RKO (cell line): ENCODE measurements at regions not wholly inside any gene's neighbourhood (a gene's known extent, or its start where the extent isn't known, plus 50 kb on each side); places are given as distances from the start of the nearest gene placed in this dataset.
"Not testable (repeated sequence)": the region's sequence is repeated elsewhere in the genome, so short reads cannot be mapped to it uniquely, and the experiment has no call there.

Source experiments
- DNase-seq: peaks from one replicate; pipeline ENCODE4 v3.0.0-alpha.2; 2016; ENCODE audit warnings: low spot score

DNA sequence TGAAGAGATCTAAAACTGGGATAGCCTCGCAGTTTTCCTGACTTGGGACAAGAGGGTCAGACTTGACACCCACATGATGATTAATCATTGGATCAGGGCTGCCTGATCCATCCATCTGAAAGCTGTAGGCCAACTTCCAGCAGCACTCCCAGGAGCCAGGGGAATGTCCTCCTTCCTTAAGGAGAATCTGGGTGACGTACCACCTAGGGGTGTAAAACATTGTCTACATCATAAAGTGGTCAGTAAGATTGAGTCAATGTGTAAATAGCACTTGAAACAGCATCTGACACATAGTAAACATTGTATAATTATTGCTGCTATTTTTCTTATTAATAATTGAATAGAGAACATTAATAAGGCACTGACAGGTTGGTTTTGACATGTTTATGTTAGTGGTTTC, 392.8 kb downstream of the JRKL start:
- no peak for DNase-seq

GRCh38 chr11:96783311-96783710, 393.5 kb downstream of the JRKL start:
- no peak for DNase-seq

- DNase-seq, result no peak
Observed at GRCh38 chr11:96785073-96785472, 395.3 kb downstream of the JRKL start.

DNA sequence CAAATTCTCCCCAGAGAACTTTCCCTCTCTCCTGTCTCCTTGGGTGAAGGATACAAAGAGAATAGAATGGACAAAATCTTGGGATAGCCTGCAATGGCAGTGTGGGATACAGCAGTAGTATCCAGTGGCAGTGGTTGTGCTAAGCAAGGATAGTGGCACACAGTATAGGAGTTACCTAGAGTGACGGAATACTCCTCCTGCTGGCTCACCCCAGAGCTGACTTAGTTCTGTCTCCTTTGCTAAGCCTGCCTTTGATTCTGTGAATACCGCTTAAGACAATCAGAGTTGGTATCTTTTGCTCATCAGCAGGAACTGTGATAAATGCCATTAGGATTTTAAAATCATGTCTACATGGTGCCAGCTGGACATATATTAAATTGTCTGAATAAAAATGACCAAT, 404.3 kb downstream of the JRKL start:
- no peak for DNase-seq

- no peak for DNase-seq
Observed at GRCh38 chr11:96798445-96798844, 408.6 kb downstream of the JRKL start.

DNA sequence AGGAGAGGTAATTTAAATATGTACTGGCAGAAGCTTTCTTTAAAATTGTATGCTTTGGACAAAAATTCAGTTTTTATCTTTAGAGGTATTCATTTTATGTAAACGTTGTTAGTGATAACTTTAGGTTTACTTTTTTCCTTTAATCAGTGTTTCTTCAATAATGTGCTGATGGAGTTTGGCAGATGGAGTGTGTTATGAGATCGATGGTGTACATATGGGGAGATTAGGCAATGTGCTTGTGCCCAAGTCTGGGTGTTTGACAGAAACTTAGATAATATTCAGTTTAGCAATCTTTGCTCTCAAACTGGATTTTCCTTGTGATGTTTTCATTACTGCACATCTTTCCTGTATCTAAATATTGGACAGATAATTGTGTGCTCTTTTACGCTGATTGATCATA, 425.4 kb downstream of the JRKL start:
- DNase-seq, result no peak

- DNase-seq, result peak; percentile 15
Observed at GRCh38 chr11:96817482-96818399, 427.9 kb downstream of the JRKL start.

DNA sequence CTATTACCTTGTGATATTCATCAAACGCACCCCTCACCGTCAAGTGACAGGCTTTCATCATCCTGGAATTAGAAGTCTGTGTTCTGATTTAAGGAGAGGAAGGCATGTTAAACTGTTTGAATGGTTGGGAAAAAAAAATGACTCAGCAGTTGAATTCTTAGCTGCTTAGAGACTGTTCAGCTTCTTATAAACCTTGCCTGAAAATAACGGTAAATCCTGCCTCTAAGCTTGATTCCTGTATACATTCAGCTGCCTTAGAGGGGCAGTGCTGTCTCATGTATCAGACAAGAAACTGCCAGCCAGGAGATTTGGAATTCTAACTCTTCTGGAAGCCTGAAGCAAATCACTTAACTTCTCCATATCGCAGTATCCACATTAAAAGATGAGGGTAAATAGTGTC, 437.4 kb downstream of the JRKL start:
- DNase-seq, result no peak

DNA sequence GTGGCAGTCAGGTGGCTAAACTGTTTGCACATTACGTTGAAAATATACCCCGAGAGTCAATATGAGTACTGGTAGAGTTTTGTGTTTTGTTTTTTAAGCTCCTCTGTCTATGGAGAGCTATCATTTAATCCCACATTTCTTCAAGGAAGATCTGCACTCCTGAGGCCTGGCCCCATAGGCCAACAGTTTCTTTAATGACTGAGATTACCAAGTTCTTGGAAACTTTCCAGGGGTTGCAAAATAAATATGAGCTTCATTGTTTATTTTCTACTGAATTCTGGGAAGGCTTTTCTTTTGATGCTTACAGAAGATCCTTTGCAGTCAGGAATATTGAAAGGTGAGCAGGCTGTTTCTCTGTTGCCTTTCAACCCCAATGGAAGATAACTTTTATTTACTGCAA, 452.0 kb downstream of the JRKL start:
- DNase-seq, result no peak

- no peak for DNase-seq
Observed at GRCh38 chr11:96842731-96843130, 452.9 kb downstream of the JRKL start.

DNA sequence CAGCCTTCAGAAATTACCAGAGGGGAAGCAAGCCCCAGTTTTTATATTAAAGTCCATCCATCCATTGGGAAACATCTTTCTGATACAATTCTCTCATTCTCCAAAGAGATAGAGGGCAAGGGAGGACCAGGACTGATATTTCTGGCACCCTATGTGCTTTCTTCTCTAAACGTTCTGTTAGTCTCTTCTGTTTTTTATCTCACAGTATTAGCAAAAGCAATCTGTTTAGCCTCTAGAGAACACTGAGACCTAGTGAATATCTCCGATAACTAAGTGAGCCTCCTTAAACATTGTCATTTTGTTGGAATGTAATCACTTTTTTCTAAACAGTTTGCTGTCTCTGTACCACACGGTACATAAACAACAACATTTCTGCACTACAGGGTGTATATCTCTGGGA, 464.6 kb downstream of the JRKL start:
- DNase-seq, result no peak

DNA sequence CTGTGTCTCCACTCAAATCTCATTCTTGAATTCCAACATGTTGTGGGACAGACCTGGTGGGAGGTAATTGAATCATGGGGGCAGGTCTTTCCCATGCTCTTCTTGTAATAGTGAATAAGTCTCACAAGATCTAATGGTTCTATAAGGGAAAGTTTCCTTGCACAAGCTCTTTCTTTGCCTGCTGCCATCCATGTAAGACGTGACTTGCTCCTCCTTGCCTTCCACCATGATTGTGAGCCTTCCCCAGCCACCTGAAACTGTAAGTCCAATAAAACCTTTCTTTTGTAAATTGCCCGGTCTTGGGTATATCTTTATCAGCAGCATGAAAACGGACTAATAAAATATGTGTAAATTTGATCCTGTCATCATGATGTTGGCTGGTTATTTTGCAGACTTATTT, 471.9 kb downstream of the JRKL start:
- not testable (repeated sequence) for DNase-seq

DNA sequence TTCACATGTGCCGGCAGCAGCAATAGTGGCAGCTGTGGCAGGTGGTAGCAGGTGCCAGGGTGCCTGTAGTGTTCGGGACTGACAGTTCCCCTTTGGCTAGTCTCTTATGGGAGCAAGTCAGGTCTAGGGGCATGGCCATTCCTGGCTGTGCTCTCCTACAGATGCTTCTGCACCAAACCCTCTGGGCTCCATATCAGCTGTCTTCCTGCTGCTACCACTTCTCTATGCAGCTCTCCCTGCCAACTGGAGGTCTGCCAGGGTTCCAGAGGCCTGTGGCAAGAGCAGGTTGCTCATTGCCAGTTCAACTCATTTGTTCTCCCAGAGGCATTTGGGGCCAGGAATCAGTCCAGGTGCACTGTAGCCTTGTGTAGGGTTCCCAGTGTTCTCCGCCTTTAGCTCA, 473.7 kb downstream of the JRKL start:
- no peak for DNase-seq

DNA sequence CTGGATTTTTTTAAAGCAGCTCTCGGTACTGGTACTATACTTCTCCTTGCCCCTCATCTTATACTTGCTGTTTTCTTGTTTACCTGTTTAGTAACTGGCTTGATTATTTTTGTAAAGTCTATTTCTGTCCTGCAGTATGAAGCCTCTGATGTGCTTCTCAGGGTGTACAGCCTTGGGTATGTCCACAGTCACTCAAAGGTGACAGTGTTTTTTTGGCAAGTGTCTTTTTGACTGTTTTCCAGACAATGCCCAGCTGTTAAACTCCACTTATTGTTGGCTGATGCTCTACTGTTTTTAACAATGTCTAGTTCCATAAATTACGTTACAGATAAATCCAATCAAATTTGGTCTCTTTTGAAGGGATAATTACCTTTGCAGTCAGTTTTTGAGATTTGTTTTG, 475.2 kb downstream of the JRKL start:
- no peak for DNase-seq

DNA sequence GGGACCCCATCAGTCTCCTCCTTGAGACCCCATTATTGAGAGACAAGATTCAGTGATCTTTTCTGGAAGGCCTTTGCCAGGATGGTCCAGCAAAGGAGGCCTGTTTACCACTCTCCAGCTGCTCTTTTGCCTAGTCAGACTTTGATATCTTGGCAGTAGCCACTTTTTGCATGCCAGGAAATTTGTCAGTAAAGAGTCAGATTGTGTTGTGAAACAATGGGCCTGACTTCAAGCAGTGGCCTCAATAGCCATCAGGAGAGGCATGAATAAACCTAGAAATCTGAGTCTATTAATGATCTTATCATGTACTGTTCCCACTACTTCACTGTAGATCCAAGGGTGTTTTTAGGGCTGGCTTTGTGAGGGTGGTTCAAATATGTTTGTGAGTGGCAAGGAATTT, 479.4 kb downstream of the JRKL start:
- no peak for DNase-seq

DNA sequence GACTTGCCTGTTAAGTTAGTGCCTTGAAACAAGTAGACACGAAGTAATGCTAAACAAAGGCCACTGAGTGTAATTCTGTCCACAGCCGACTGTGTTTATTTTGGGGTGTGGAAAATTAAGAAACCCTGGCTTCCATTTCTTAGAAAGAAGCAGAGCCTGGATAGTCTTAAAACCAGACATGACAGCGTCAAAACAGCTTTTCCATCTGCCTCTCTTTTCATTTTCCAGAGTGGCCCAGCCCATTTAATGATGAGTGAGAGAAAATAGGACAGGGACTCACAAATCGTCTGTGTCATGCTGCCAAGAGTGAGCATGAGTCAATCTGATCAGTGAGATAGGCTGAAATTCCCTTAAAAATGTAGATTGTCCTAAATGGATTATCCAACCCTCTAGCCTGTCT, 485.9 kb downstream of the JRKL start:
- no peak for DNase-seq

GRCh38 chr11:96878299-96879051, 488.7 kb downstream of the JRKL start:
- no peak for DNase-seq

GRCh38 chr11:96882622-96883021, 492.8 kb downstream of the JRKL start:
- DNase-seq, result not testable (repeated sequence)

- DNase-seq, result no peak
Observed at GRCh38 chr11:96885405-96885804, 495.6 kb downstream of the JRKL start.

GRCh38 chr11:96885912-96886311, 496.1 kb downstream of the JRKL start:
- DNase-seq, result no peak

- no peak for DNase-seq
Observed at GRCh38 chr11:96893988-96894387, 504.2 kb downstream of the JRKL start.

GRCh38 chr11:96894587-96894986, 504.8 kb downstream of the JRKL start:
- DNase-seq, result no peak

DNA sequence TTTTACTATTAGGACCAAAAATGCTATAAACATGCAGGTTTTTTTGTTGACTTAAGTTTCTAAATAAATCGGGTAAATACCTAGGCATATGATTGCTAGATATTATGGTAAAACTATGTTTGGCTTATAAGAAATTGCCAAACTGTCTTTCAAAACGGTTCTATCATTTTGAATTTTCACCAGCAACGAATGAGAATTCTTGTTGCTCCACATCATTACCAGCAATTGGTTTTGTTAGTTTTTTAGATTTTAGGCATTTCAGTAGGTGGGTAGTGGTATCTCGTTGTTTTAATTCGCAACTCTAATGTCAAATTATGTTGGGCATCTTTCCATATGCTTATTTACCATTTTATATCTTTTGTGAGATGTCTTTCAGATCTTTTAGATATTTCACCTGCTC, 510.2 kb downstream of the JRKL start:
- DNase-seq, result no peak
